Adrenal gland (tissue), 5 donors: ENCODE measurements at regions not wholly inside any gene's neighbourhood (a gene's known extent, or its start where the extent isn't known, plus 50 kb on each side); places are given as distances from the start of the nearest gene placed in this dataset.

Source experiments
- POLR2A ChIP-seq, 2 donors: fragments of 450-650 bp; IDR thresholded peaks; one replicate each; pipeline ENCODE4 v1.6.1; 2017; ENCODE audit warnings: antibody characterized with exemption in 2 of 2, mild to moderate bottlenecking in 2 of 2, moderate library complexity in 1 of 2
- TF ChIP-seq, protein P1 (sequence below), 6 experiments: fragments of 450-650 bp in 4 of 6; fragments of 200-600 bp in 2 of 6; sonication (generic) in 1 of 6; IDR thresholded peaks; 1 replicate in 5 of 6; 2 replicates in 1 of 6; pipeline versions ENCODE4 v1.5.1 to v1.8.0; 2016 to 2021; ENCODE audit warnings: antibody characterized with exemption in 6 of 6, mild to moderate bottlenecking in 2 of 6, moderate library complexity in 1 of 6
- donor health status: DM: no; HTN: no; CAD: no.

DNA sequence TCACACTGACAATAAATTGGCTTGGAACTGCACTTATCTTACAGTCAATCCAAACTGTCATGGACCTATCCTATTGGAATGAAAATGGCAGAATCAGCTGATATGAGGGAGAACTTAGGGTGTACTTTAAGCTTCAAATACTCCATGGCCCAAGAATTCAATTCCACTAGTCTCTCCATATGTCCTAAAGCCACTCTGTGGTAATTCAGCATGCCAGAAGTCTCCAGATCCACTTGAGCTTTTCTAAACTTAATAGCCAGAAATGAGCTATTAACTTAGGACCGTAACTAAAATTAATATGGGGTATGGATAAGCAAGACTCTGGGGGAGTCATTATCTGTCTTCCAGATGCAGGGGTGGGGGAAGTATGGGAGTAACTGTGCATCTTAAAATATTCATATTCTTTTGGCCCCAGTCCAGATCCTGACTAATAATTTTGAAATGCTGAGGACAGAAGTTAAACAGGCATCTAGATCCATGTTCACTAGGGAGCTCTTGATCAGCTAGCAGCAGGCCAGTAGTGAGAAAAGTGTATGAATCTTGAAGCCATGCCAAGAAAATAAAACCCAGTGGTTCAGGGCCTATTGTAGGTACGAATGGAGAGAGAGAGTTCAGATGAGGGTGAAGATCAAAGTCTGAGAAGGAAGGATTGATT is 167.6 kb downstream of the DKK2 start:
- TF ChIP-seq, protein P1, sequence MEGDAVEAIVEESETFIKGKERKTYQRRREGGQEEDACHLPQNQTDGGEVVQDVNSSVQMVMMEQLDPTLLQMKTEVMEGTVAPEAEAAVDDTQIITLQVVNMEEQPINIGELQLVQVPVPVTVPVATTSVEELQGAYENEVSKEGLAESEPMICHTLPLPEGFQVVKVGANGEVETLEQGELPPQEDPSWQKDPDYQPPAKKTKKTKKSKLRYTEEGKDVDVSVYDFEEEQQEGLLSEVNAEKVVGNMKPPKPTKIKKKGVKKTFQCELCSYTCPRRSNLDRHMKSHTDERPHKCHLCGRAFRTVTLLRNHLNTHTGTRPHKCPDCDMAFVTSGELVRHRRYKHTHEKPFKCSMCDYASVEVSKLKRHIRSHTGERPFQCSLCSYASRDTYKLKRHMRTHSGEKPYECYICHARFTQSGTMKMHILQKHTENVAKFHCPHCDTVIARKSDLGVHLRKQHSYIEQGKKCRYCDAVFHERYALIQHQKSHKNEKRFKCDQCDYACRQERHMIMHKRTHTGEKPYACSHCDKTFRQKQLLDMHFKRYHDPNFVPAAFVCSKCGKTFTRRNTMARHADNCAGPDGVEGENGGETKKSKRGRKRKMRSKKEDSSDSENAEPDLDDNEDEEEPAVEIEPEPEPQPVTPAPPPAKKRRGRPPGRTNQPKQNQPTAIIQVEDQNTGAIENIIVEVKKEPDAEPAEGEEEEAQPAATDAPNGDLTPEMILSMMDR (IDR thresholded peaks at IDR 0.05): no peak
- TF ChIP-seq POLR2A (IDR thresholded peaks at IDR 0.05): no peak
